HepG2 (cell line): ENCODE measurements at regions not wholly inside any gene's neighbourhood (a gene's known extent, or its start where the extent isn't known, plus 50 kb on each side); places are given as distances from the start of the nearest gene placed in this dataset.

Source experiments
- ATAC-seq: fragments of 200-7000 bp; cut with Tn5 transposase; 3 replicates; pipeline ENCODE4 v1.9.1; 2020; ENCODE audit warnings: mild to moderate bottlenecking, moderate library complexity
- BruUV-seq: library from RNA; stranded (reverse); fragments of 400-500 nt; replicated peaks from 2 replicates; lab custom pipeline; 2021; lab: Mats Ljungman, UMichigan
- CTCF ChIA-PET: fragments of 300-600 bp; formaldehyde crosslinking; extraction: SDS; loops from one replicate; lab custom pipeline; 2021; ENCODE audit warnings: low total read pairs, inconsistent platforms, low intra/inter-chr PET ratio; lab: Yijun Ruan, JAX
- POLR2A ChIA-PET: fragments of 350-600 bp; sonication (Branson Sonifier 250); formaldehyde crosslinking; loops from one replicate; lab custom pipeline; 2020; ENCODE audit warnings: antibody characterized with exemption, inconsistent platforms; lab: Yijun Ruan, JAX
- DNase-seq: peaks from one replicate; pipeline ENCODE4 v3.0.0-alpha.2; 2015; ENCODE audit warnings: low spot score
- FAIRE-seq: peaks from 3 replicates; lab custom pipeline; 2011; peaks lifted over from hg19 to GRCh38; lab: Jason Lieb, UNC
- H2AFZ ChIP-seq: one replicate; pipeline ENCODE4 v1.6.1; 2011; ENCODE audit warnings: low read length, inconsistent platforms
- H3K27ac ChIP-seq: fragments of 300-600 bp; 3 replicates; pipeline ENCODE4 v1.8.0; 2011; ENCODE audit warnings: mixed run types, mild to moderate bottlenecking, mixed read lengths, low read length, inconsistent platforms; ENCODE audit not compliant: insufficient read depth; ENCODE audit errors: extremely low read length
- H3K27me3 ChIP-seq, 2 experiments: fragments of 200-600 bp in 1 of 2; 2 replicates in 1 of 2; 3 replicates in 1 of 2; pipeline versions ENCODE4 v1.6.0 to v1.8.0; 2011; ENCODE audit warnings: low read length in 2 of 2, mild to moderate bottlenecking in 2 of 2, moderate library complexity in 2 of 2, inconsistent platforms in 1 of 2; ENCODE audit not compliant: insufficient read depth in 2 of 2, control insufficient read depth in 1 of 2
- H3K36me3 ChIP-seq, 2 experiments: fragments of 200-600 bp in 1 of 2; replicated peaks in 1 of 2; 2 replicates in 1 of 2; 3 replicates in 1 of 2; pipeline versions ENCODE4 v1.5.1 to v1.8.0; 2011; ENCODE audit warnings: low read length in 2 of 2, inconsistent platforms in 1 of 2; ENCODE audit not compliant: insufficient read depth in 2 of 2, control insufficient read depth in 1 of 2
- H3K4me1 ChIP-seq: 2 replicates; pipeline ENCODE4 v1.5.1; 2012; ENCODE audit warnings: low read length, inconsistent platforms; ENCODE audit not compliant: insufficient read depth
- H3K4me2 ChIP-seq: 2 replicates; pipeline ENCODE4 v1.6.0; 2011; ENCODE audit warnings: low read depth, low read length, inconsistent platforms
- H3K4me3 ChIP-seq, 3 experiments: fragments of 200-600 bp in 1 of 3; sonication (generic), shearing (Covaris generic) in 1 of 3; replicated peaks in 1 of 3; 2 replicates each; pipeline ENCODE4 v1.5.1; 2011 to 2016; ENCODE audit warnings: low read length in 3 of 3, inconsistent platforms in 2 of 3, low read depth in 2 of 3, mild to moderate bottlenecking in 2 of 3, control low read depth in 1 of 3, mixed read lengths in 1 of 3; ENCODE audit not compliant: insufficient read depth in 1 of 3
- H3K79me2 ChIP-seq: one replicate; pipeline ENCODE4 v1.6.1; 2011; ENCODE audit warnings: low read length, inconsistent platforms; ENCODE audit not compliant: insufficient read depth
- H3K9ac ChIP-seq: 2 replicates; pipeline ENCODE4 v1.6.0; 2011; ENCODE audit warnings: mild to moderate bottlenecking, low read depth, low read length, inconsistent platforms; ENCODE audit not compliant: insufficient read depth
- H3K9me3 ChIP-seq: 2 replicates; pipeline ENCODE4 v1.5.1; 2012; ENCODE audit warnings: mild to moderate bottlenecking, low read length
- H4K20me1 ChIP-seq: 2 replicates; pipeline ENCODE4 v1.6.0; 2011; ENCODE audit warnings: inconsistent platforms, mild to moderate bottlenecking, low read length, moderate library complexity; ENCODE audit not compliant: insufficient read depth
- ATF7 ChIP-seq, 2 experiments: fragments of 450-650 bp in 1 of 2; sonication (generic) in 1 of 2; formaldehyde crosslinking in 1 of 2; IDR thresholded peaks; 2 replicates each; pipeline versions ENCODE4 v1.4.0 to v1.6.1; 2016 to 2020; ENCODE audit warnings: antibody characterized with exemption in 1 of 2, mild to moderate bottlenecking in 1 of 2, missing genetic modification reagents in 1 of 2
- CEBPB ChIP-seq: IDR thresholded peaks from 2 replicates; pipeline ENCODE4 v1.6.1; 2011; ENCODE audit warnings: low read depth, low read length, improper control_type of control experiment, borderline replicate concordance
- KDM6A ChIP-seq: IDR thresholded peaks from 2 replicates; pipeline ENCODE4 v1.6.1; 2016; ENCODE audit warnings: low read depth
- KLF15 ChIP-seq: sonication (generic); formaldehyde crosslinking; IDR thresholded peaks from 2 replicates; pipeline ENCODE4 v1.8.1; 2023; ENCODE audit warnings: borderline replicate concordance, mild to moderate bottlenecking, inconsistent platforms, missing genetic modification reagents, mixed read lengths
- LRRFIP1 ChIP-seq: sonication (generic); formaldehyde crosslinking; conservative IDR thresholded peaks from 2 replicates; pipeline ENCODE4 v1.4.0; 2020; ENCODE audit warnings: missing genetic modification reagents
- MBNL3 ChIP-seq: fragments of 250-450 bp; sonication (Bioruptor Pico); conservative IDR thresholded peaks from 2 replicates; pipeline ENCODE4 v1.8.0; 2022; ENCODE audit warnings: mild to moderate bottlenecking, inconsistent platforms
- PCBP2 ChIP-seq: fragments of 200-400 bp; formaldehyde crosslinking; optimal IDR thresholded peaks from 2 replicates; pipeline ENCODE3; 2018; ENCODE audit warnings: low read length, low read depth; ENCODE audit not compliant: poor library complexity, severe bottlenecking
- PLRG1 ChIP-seq: fragments of 450-650 bp; conservative IDR thresholded peaks from 2 replicates; pipeline ENCODE4 v1.6.1; 2016
- SALL2 ChIP-seq: sonication (generic); formaldehyde crosslinking; IDR thresholded peaks from 2 replicates; pipeline ENCODE4 v1.8.1; 2023; ENCODE audit warnings: mild to moderate bottlenecking, missing genetic modification reagents, inconsistent platforms
- ZNF468 ChIP-seq: sonication (generic); formaldehyde crosslinking; IDR thresholded peaks from 2 replicates; pipeline ENCODE4 v1.8.0; 2022; ENCODE audit warnings: mild to moderate bottlenecking, moderate library complexity, missing genetic modification reagents
- ZNF567 ChIP-seq: sonication (generic); formaldehyde crosslinking; IDR thresholded peaks from 2 replicates; pipeline ENCODE4 v1.8.1; 2023; ENCODE audit warnings: mild to moderate bottlenecking, missing genetic modification reagents, borderline replicate concordance
- ZNF720 ChIP-seq: sonication (generic); formaldehyde crosslinking; IDR thresholded peaks from 2 replicates; pipeline ENCODE4 v1.4.0; 2020; ENCODE audit warnings: missing genetic modification reagents
- ZSCAN12 ChIP-seq: sonication (generic); formaldehyde crosslinking; IDR thresholded peaks from 2 replicates; pipeline ENCODE4 v1.9.0; 2021; ENCODE audit warnings: mild to moderate bottlenecking, missing genetic modification reagents
- WGBS: methylation state at CpG from one replicate; pipeline ENCODE4 v1.1.6; 2017; ENCODE audit warnings: low lambda C conversion rate; 5-methylcytosine and 5-hydroxymethylcytosine counted together
- in situ Hi-C: cut with HindIII; loops from 2 replicates; pipeline ENCODE4 v1.10.0; 2017; ENCODE audit warnings: low pct_unique_long_range_greater_than_20kb; ENCODE audit not compliant: extremely low pct_ligation_motif_present
- intact Hi-C: fragments of 100-400 bp; cut with micrococcal nuclease; formaldehyde crosslinking; loops from one replicate; pipeline ENCODE4 v1.10.0; 2022; ENCODE audit not compliant: unreplicated experiment

GRCh38 chr2:116911540-116911939 lies 903.0 kb upstream of the DDX18 start:
- Histone ChIP-seq H3K9ac (no peak overlapping the region), H3K36me3 (no peaks in the 10 kb centered on the region), H3K4me3 (no peak overlapping the region), H3K4me2 (no peak overlapping the region), H4K20me1 (no peaks in the 10 kb centered on the region), H3K27me3 (no peaks in the 10 kb centered on the region), H3K79me2 (no peaks in the 10 kb centered on the region), H3K4me1 (no peaks in the 10 kb centered on the region), H2AFZ (no peak overlapping the region), H3K9me3 (peaks cover 84% of the 10 kb centered on the region), H3K27ac (no peak overlapping the region)
- no peak for DNase-seq
- ChIA-PET POLR2A (no interaction called here), CTCF (no interaction called here)
- ATAC-seq = no peak
- in situ Hi-C loops = no loop called here
- intact Hi-C loops = no loop called here
- TF ChIP-seq KLF15 (no peak), ZNF720 (CRISPR knock-in tag) (no peak), SALL2 (no peak), MBNL3 (CRISPR knock-in tag) (no peak), LRRFIP1 (CRISPR knock-in tag) (no peak), KDM6A (CRISPR knock-in tag) (no peak), ZSCAN12 (CRISPR knock-in tag) (no peak), PLRG1 (no peak)
- no TSS peak for BruUV-seq
- no peak for FAIRE-seq

GRCh38 chr2:116915673-116916072 lies 898.8 kb upstream of the DDX18 start:
- POLR2A ChIA-PET = no interaction called here
- CTCF ChIA-PET = no interaction called here
- Histone ChIP-seq H3K4me2 (no peak overlapping the region), H3K4me3 (no peak overlapping the region), H3K9me3 (peaks cover 94% of the 10 kb centered on the region), H3K36me3 (no peaks in the 10 kb centered on the region), H3K79me2 (no peaks in the 10 kb centered on the region), H4K20me1 (no peaks in the 10 kb centered on the region), H3K4me1 (no peaks in the 10 kb centered on the region), H3K9ac (no peak overlapping the region), H2AFZ (no peak overlapping the region), H3K27ac (no peak overlapping the region), H3K27me3 (no peaks in the 10 kb centered on the region)
- no TSS peak for BruUV-seq
- DNase-seq = no peak
- no peak for ATAC-seq
- WGBS = 4% methylated on average over 1 of the region's 1 CpG
- intact Hi-C loops (no loop called here), in situ Hi-C loops (no loop called here)
- TF ChIP-seq CEBPB = peak; percentile 52; the same call in 1 of the 2 replicates
- no peak for TF ChIP-seq ZNF567 (CRISPR knock-in tag)
- TF ChIP-seq ATF7 (IDR thresholded peaks at IDR 0.05) = peak; percentile 70
- TF ChIP-seq ATF7 (CRISPR knock-in tag; IDR thresholded peaks at IDR 0.05) = no peak
- no peak for TF ChIP-seq ZNF468 (CRISPR knock-in tag)
- no peak for TF ChIP-seq PCBP2
- TF ChIP-seq, all 625 proteins: peak for 2
- FAIRE-seq = no peak
